ENCODE measurements at regions not wholly inside any gene's neighbourhood (a gene's known extent, or its start where the extent isn't known, plus 50 kb on each side); places are given as distances from the start of the nearest gene placed in this dataset.

GRCh38 chr22:49216579-49216978 is 611.1 kb downstream of the BRD1 start:
- TF ChIP-seq EZH2 (IDR thresholded peaks at IDR 0.05; ENCODE audit: borderline replicate concordance, insufficient read depth, low read depth, low read length, poor library complexity, severe bottlenecking) (no peak), CTCF (IDR thresholded peaks at IDR 0.05) (no peak)
